ENCODE measurements at regions not wholly inside any gene's neighbourhood (a gene's known extent, or its start where the extent isn't known, plus 50 kb on each side); places are given as distances from the start of the nearest gene placed in this dataset.

GRCh38 chr17:36661047-36661666 is 59.8 kb downstream of the MRM1 start:
- DNase-seq: no peak

- DNase-seq: no peak
Observed at GRCh38 chr17:36661688-36662087, 60.3 kb downstream of the MRM1 start.

- no peak for DNase-seq
Observed at GRCh38 chr17:36665417-36665816, 64.0 kb downstream of the MRM1 start.

- DNase-seq: no peak
Observed at GRCh38 chr17:36667922-36668321, 66.5 kb downstream of the MRM1 start.

- DNase-seq: no peak
Observed at GRCh38 chr17:36668824-36669223, 67.4 kb downstream of the MRM1 start.

- no peak for DNase-seq
Observed at GRCh38 chr17:36671144-36671543, 69.8 kb downstream of the MRM1 start.

- DNase-seq: no peak
Observed at GRCh38 chr17:36672403-36672918, 71.1 kb downstream of the MRM1 start.

- DNase-seq: no peak
Observed at GRCh38 chr17:36673068-36673467, 71.7 kb downstream of the MRM1 start.

GRCh38 chr17:36673637-36674277 is 72.4 kb downstream of the MRM1 start:
- DNase-seq: peak; percentile 64

GRCh38 chr17:36674278-36674650 is 72.9 kb downstream of the MRM1 start:
- DNase-seq: peak; percentile 72

- DNase-seq: peak; percentile 65
Observed at GRCh38 chr17:36675250-36675649, 73.9 kb downstream of the MRM1 start.

- DNase-seq: no peak
Observed at GRCh38 chr17:36675786-36676185, 74.4 kb downstream of the MRM1 start.

- no peak for DNase-seq
Observed at GRCh38 chr17:36679815-36680467, 78.6 kb downstream of the MRM1 start.

- no peak for DNase-seq
Observed at GRCh38 chr17:36680701-36681202, 79.4 kb downstream of the MRM1 start.

- DNase-seq: no peak
Observed at GRCh38 chr17:36682773-36683172, 81.4 kb downstream of the MRM1 start.

- DNase-seq: no peak
Observed at GRCh38 chr17:36683387-36683786, 82.0 kb downstream of the MRM1 start.

GRCh38 chr17:36684134-36684533 is 82.8 kb downstream of the MRM1 start:
- no peak for DNase-seq

- DNase-seq: no peak
Observed at GRCh38 chr17:36686123-36686669, 84.8 kb downstream of the MRM1 start.

- no peak for DNase-seq
Observed at GRCh38 chr17:36687736-36688135, 86.4 kb downstream of the MRM1 start.

GRCh38 chr17:36689089-36689667 is 87.8 kb downstream of the MRM1 start:
- no peak for DNase-seq

GRCh38 chr17:36690190-36690589 is 88.8 kb downstream of the MRM1 start:
- DNase-seq: no peak

- no peak for DNase-seq
Observed at GRCh38 chr17:36691606-36692005, 90.2 kb downstream of the MRM1 start.

- no peak for DNase-seq
Observed at GRCh38 chr17:36695082-36695481, 93.7 kb downstream of the MRM1 start.
